Endothelial cell of umbilical vein (primary cell): ENCODE measurements at regions not wholly inside any gene's neighbourhood (a gene's known extent, or its start where the extent isn't known, plus 50 kb on each side); places are given as distances from the start of the nearest gene placed in this dataset.

Experiments
- BruUV-seq: library from RNA; stranded (reverse); fragments of 400-500 nt; replicated peaks from 2 replicates; lab custom pipeline; 2021; lab: Mats Ljungman, UMichigan
- CTCF ChIA-PET: fragments of 300-600, 350-600 bp; sonication (Branson Sonifier 250); formaldehyde crosslinking; loops from one replicate; lab custom pipeline; 2021; ENCODE audit warnings: antibody characterized with exemption, inconsistent platforms; lab: Charles Lee
- POLR2A ChIA-PET: fragments of 300-600, 350-600 bp; sonication (Branson Sonifier 250); formaldehyde crosslinking; loops from one replicate; lab custom pipeline; 2021; ENCODE audit warnings: antibody characterized with exemption, inconsistent platforms; lab: Charles Lee
- DNase-seq: peaks from one replicate; pipeline ENCODE4 v3.0.0-alpha.2; 2011; ENCODE audit warnings: low read depth, low spot score
- FAIRE-seq: peaks from 2 replicates; lab custom pipeline; 2011; peaks lifted over from hg19 to GRCh38; lab: Jason Lieb, UNC
- H2AFZ ChIP-seq: 2 replicates; pipeline ENCODE4 v1.6.0; 2012; ENCODE audit warnings: low read depth, low read length, control low read depth, inconsistent platforms
- H3K27ac ChIP-seq: 2 replicates; pipeline ENCODE4 v1.5.1; 2011; ENCODE audit warnings: low read depth, mild to moderate bottlenecking, control low read depth, low read length, moderate library complexity; ENCODE audit not compliant: insufficient read depth
- H3K27me3 ChIP-seq, 2 experiments: 2 replicates each; pipeline versions ENCODE4 v1.6.0 to v1.6.1; 2011; ENCODE audit warnings: low read length in 2 of 2, mixed read lengths in 1 of 2; ENCODE audit not compliant: control insufficient read depth in 2 of 2, insufficient read depth in 2 of 2
- H3K36me3 ChIP-seq, 2 experiments: 2 replicates in 1 of 2; 3 replicates in 1 of 2; pipeline ENCODE4 v1.5.1; 2011; ENCODE audit warnings: low read length in 2 of 2, mild to moderate bottlenecking in 1 of 2, moderate library complexity in 1 of 2; ENCODE audit not compliant: control insufficient read depth in 2 of 2, insufficient read depth in 2 of 2; ENCODE audit errors: extremely low read depth in 1 of 2
- H3K4me1 ChIP-seq: 3 replicates; pipeline ENCODE4 v1.5.1; 2011; ENCODE audit warnings: mild to moderate bottlenecking, low read length; ENCODE audit not compliant: control insufficient read depth, insufficient read depth; ENCODE audit errors: extremely low read depth
- H3K4me2 ChIP-seq: 2 replicates; pipeline ENCODE4 v1.6.1; 2011; ENCODE audit warnings: low read length, control low read depth, mixed read lengths; ENCODE audit not compliant: insufficient read depth
- H3K4me3 ChIP-seq, 3 experiments: fragments of 200-600 bp in 1 of 3; sonication (generic), shearing (Covaris generic) in 1 of 3; replicated peaks in 1 of 3; 2 replicates each; pipeline ENCODE4 v1.5.1; 2011 to 2016; ENCODE audit warnings: control low read depth in 3 of 3, low read length in 3 of 3, mild to moderate bottlenecking in 2 of 3, inconsistent platforms in 1 of 3, low read depth in 1 of 3, moderate library complexity in 1 of 3; ENCODE audit not compliant: insufficient read depth in 1 of 3
- H3K79me2 ChIP-seq: 2 replicates; pipeline ENCODE4 v1.6.0; 2012; ENCODE audit warnings: low read length, inconsistent platforms; ENCODE audit not compliant: control insufficient read depth, insufficient read depth
- H3K9ac ChIP-seq: replicated peaks from 2 replicates; pipeline ENCODE3; 2011; ENCODE audit warnings: low read length, control low read depth; ENCODE audit not compliant: insufficient read depth; ENCODE audit errors: extremely low read depth
- H3K9me1 ChIP-seq: replicated peaks from 3 replicates; pipeline ENCODE4 v1.6.0; 2011; ENCODE audit warnings: mild to moderate bottlenecking, low read length; ENCODE audit not compliant: control insufficient read depth, insufficient read depth; ENCODE audit errors: extremely low read depth
- H3K9me3 ChIP-seq: replicated peaks from 2 replicates; pipeline ENCODE4 v1.5.1; 2012; ENCODE audit warnings: low read length, inconsistent platforms; ENCODE audit not compliant: control insufficient read depth, insufficient read depth
- H4K20me1 ChIP-seq: replicated peaks from 2 replicates; pipeline ENCODE3; 2011; ENCODE audit warnings: mild to moderate bottlenecking, low read length; ENCODE audit not compliant: control insufficient read depth, insufficient read depth; ENCODE audit errors: extremely low read depth
- CTCF ChIP-seq, 2 donors: IDR thresholded peaks; 1 replicate in 1 of 2; 2 replicates in 1 of 2; pipeline ENCODE4 v1.5.1; 2011; ENCODE audit warnings: low read length in 2 of 2, mild to moderate bottlenecking in 2 of 2, moderate library complexity in 2 of 2, control low read depth in 1 of 2, inconsistent platforms in 1 of 2, low read depth in 1 of 2; ENCODE audit not compliant: insufficient read depth in 1 of 2; ENCODE audit errors: extremely low read depth in 1 of 2
- EZH2 ChIP-seq: IDR thresholded peaks from 2 replicates; pipeline ENCODE4 v1.6.1; 2012; ENCODE audit warnings: borderline replicate concordance, low read depth, mild to moderate bottlenecking, moderate library complexity, low read length, inconsistent platforms; ENCODE audit not compliant: severe bottlenecking
- FOS ChIP-seq: IDR thresholded peaks from 2 replicates; pipeline ENCODE4 v1.6.1; 2011; ENCODE audit warnings: mild to moderate bottlenecking, low read length, moderate library complexity, borderline replicate concordance; ENCODE audit not compliant: insufficient read depth
- GATA2 ChIP-seq: IDR thresholded peaks from 2 replicates; pipeline ENCODE4 v1.7.0; 2011; ENCODE audit warnings: low read depth, mild to moderate bottlenecking, moderate library complexity, mixed read lengths, low read length; ENCODE audit not compliant: insufficient read length, insufficient read depth
- JUN ChIP-seq: IDR thresholded peaks from 2 replicates; pipeline ENCODE4 v1.6.1; 2011; ENCODE audit warnings: borderline replicate concordance, low read depth; ENCODE audit not compliant: insufficient read length, insufficient read depth
- MAX ChIP-seq: IDR thresholded peaks from 2 replicates; pipeline ENCODE4 v1.6.1; 2011; ENCODE audit not compliant: insufficient read depth, insufficient read length
- MYC ChIP-seq: IDR thresholded peaks from one replicate; pipeline ENCODE4 v1.6.1; 2011; ENCODE audit warnings: mild to moderate bottlenecking, low read depth, low read length
- POLR2A ChIP-seq: IDR thresholded peaks from 2 replicates; pipeline ENCODE4 v1.6.1; 2012; ENCODE audit warnings: low read depth, mild to moderate bottlenecking, control low read depth, low read length
- POLR2AphosphoS5 ChIP-seq: IDR thresholded peaks from 2 replicates; pipeline ENCODE4 v1.6.1; 2012; ENCODE audit warnings: low read depth, mild to moderate bottlenecking, control low read depth, low read length, moderate library complexity; ENCODE audit not compliant: insufficient read depth
- dilution Hi-C: fragments of 300-500 bp; cut with MboI; formaldehyde crosslinking; loops from one replicate; pipeline ENCODE4 v1.15.0; 2019; ENCODE audit warnings: low sequenced_read_pairs; ENCODE audit not compliant: extremely low pct_ligation_motif_present
- intact Hi-C: fragments of 100-400 bp; cut with micrococcal nuclease; formaldehyde crosslinking; loops from one replicate; pipeline ENCODE4 v1.10.0; 2022

GRCh38 chr6:20263059-20263458 lies 50.8 kb upstream of the MBOAT1 start:
- H3K36me3 ChIP-seq = no peaks in the 10 kb centered on the region
- no peaks in the 10 kb centered on the region for H3K4me1 ChIP-seq
- H4K20me1 ChIP-seq = no peaks in the 10 kb centered on the region
- BruUV-seq = no TSS peak
- dilution Hi-C loops = no loop called here
- no peak for DNase-seq
- no peak overlapping the region for H3K9ac ChIP-seq
- intact Hi-C loops = no loop called here
- H3K79me2 ChIP-seq = no peaks in the 10 kb centered on the region
- H3K4me3 ChIP-seq = no peak overlapping the region
- CTCF ChIA-PET = no interaction called here
- no peak overlapping the region for H2AFZ ChIP-seq
- POLR2A ChIA-PET = no interaction called here
- H3K27ac ChIP-seq = no peak overlapping the region
- H3K4me2 ChIP-seq = no peak overlapping the region
- H3K9me3 ChIP-seq = no peaks in the 10 kb centered on the region
- no peak for FAIRE-seq
- H3K27me3 ChIP-seq = no peaks in the 10 kb centered on the region
- TF ChIP-seq MYC = no peak
- TF ChIP-seq FOS = no peak
- no peak for TF ChIP-seq POLR2A
- TF ChIP-seq EZH2 = no peak
- no peak for TF ChIP-seq POLR2AphosphoS5
- no peak for TF ChIP-seq GATA2
- no peak for TF ChIP-seq CTCF (IDR thresholded peaks at IDR 0.05; ENCODE audit: extremely low read depth in 1 of 2, insufficient read depth in 1 of 2, low read depth in 1 of 2, low read length in 2 of 2)
- TF ChIP-seq MAX = no peak
- no peak for TF ChIP-seq JUN
- H3K9me1 ChIP-seq = no peaks in the 10 kb centered on the region
